ENCODE measurements at regions not wholly inside any gene's neighbourhood (a gene's known extent, or its start where the extent isn't known, plus 50 kb on each side); places are given as distances from the start of the nearest gene placed in this dataset.

- TF ChIP-seq CTCF (IDR thresholded peaks at IDR 0.05 in 8 of 11, conservative IDR thresholded peaks at IDR 0.05 in 3 of 11) (no peak), POLR2A (IDR thresholded peaks at IDR 0.05) (no peak), POLR2AphosphoS5 (IDR thresholded peaks at IDR 0.05) (no peak)
Observed at GRCh38 chr1:242710286-242710685, 185.8 kb upstream of the PLD5 start.

Data from spleen (tissue), 7 donors.